ENCODE measurements at regions not wholly inside any gene's neighbourhood (a gene's known extent, or its start where the extent isn't known, plus 50 kb on each side); places are given as distances from the start of the nearest gene placed in this dataset.

DNA sequence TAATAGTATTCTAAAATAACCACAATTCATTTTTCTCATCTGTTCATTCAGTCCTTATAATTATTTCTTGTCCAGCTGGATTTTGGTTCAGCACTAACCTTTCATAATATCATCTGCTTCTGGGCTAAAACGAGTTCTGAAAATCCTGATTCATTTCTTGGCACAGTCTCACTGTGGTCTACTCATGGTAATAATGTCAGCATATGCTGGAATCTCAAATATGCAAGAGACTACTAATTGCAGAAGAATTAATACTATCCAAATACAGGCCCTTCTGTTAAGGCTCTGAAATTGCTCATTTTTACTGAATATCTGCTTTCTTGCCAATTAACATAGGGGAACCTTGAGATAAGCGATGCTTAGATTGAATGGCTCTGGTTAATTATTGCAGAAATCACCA is 597.1 kb downstream of the RPL10L start:
- Histone ChIP-seq H3K4me2 (no peak overlapping the region), H3K79me2 (ENCODE audit: insufficient read depth, low read depth) (no peaks in the 10 kb centered on the region), H2AFZ (ENCODE audit: low read depth) (no peak overlapping the region), H3K27ac (no peak overlapping the region), H3K36me3 (ENCODE audit: insufficient read depth) (no peaks in the 10 kb centered on the region), H3K4me1 (ENCODE audit: low read depth, poor library complexity, severe bottlenecking) (no peaks in the 10 kb centered on the region), H4K20me1 (ENCODE audit: insufficient read depth) (no peaks in the 10 kb centered on the region), H3K4me3 (IDR thresholded peaks at IDR 0.05; ENCODE audit: insufficient read depth, low read depth, low read length) (no peak overlapping the region), H3K27me3 (ENCODE audit: insufficient read depth, low read depth) (no peaks in the 10 kb centered on the region), H3K9ac (no peak overlapping the region)
- TF ChIP-seq, protein P1, sequence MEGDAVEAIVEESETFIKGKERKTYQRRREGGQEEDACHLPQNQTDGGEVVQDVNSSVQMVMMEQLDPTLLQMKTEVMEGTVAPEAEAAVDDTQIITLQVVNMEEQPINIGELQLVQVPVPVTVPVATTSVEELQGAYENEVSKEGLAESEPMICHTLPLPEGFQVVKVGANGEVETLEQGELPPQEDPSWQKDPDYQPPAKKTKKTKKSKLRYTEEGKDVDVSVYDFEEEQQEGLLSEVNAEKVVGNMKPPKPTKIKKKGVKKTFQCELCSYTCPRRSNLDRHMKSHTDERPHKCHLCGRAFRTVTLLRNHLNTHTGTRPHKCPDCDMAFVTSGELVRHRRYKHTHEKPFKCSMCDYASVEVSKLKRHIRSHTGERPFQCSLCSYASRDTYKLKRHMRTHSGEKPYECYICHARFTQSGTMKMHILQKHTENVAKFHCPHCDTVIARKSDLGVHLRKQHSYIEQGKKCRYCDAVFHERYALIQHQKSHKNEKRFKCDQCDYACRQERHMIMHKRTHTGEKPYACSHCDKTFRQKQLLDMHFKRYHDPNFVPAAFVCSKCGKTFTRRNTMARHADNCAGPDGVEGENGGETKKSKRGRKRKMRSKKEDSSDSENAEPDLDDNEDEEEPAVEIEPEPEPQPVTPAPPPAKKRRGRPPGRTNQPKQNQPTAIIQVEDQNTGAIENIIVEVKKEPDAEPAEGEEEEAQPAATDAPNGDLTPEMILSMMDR (conservative IDR thresholded peaks at IDR 0.05; ENCODE audit: low read depth, low read length), result no peak

DNA sequence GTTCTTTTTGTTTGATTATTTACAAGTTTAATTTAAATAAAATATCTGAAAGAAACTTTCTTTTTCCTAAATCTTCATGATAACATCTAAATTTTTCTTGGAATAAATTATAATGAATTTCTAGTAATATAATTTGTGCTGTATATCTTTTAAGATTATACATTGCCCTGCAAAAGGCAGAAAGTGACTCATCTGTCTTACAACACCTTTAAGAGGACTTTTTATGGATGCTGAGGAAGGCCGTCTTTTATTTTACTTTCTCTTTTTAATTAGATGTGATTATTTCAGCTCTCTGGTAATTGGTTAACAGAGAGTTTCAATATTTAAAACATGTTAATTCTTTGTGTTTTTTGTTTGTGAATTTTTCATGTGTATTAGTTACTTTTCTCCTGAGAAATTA is 598.4 kb downstream of the RPL10L start:
- no peaks in the 10 kb centered on the region for H3K36me3 ChIP-seq (ENCODE audit: insufficient read depth)
- no peaks in the 10 kb centered on the region for H3K27me3 ChIP-seq (ENCODE audit: insufficient read depth, low read depth)
- no peaks in the 10 kb centered on the region for H3K4me1 ChIP-seq (ENCODE audit: low read depth, poor library complexity, severe bottlenecking)
- no peak overlapping the region for H2AFZ ChIP-seq (ENCODE audit: low read depth)
- H3K9ac ChIP-seq, result no peak overlapping the region
- H4K20me1 ChIP-seq (ENCODE audit: insufficient read depth), result no peaks in the 10 kb centered on the region
- no peak overlapping the region for H3K4me3 ChIP-seq (IDR thresholded peaks at IDR 0.05; ENCODE audit: insufficient read depth, low read depth, low read length)
- no peaks in the 10 kb centered on the region for H3K79me2 ChIP-seq (ENCODE audit: insufficient read depth, low read depth)
- H3K27ac ChIP-seq, result no peak overlapping the region
- TF ChIP-seq, protein P1 (conservative IDR thresholded peaks at IDR 0.05; ENCODE audit: low read depth, low read length), result no peak
- H3K4me2 ChIP-seq, result no peak overlapping the region

DNA sequence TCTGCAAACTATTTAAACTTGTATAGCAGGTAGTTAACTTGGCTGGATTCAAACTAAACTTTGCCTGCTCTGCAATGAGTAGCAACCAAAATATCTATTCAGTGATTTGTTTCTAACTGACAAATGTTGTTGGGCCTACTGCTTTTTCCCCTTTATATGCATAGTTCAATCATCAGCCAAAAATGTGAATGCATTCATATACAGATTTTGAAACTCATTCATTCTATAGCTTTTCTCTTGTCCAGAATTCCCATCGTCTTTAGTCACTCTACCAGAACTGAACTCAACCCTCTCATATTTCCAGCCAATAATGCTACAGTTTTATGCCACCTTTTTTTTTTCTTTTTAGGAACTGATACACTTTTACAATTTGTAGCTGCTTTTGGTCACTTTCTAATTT is 599.8 kb downstream of the RPL10L start:
- no peaks in the 10 kb centered on the region for H3K79me2 ChIP-seq (ENCODE audit: insufficient read depth, low read depth)
- H3K27me3 ChIP-seq (ENCODE audit: insufficient read depth, low read depth), result no peaks in the 10 kb centered on the region
- H3K36me3 ChIP-seq (ENCODE audit: insufficient read depth), result no peaks in the 10 kb centered on the region
- no peak overlapping the region for H2AFZ ChIP-seq (ENCODE audit: low read depth)
- H3K4me3 ChIP-seq (IDR thresholded peaks at IDR 0.05; ENCODE audit: insufficient read depth, low read depth, low read length), result no peak overlapping the region
- no peak overlapping the region for H3K9ac ChIP-seq
- no peaks in the 10 kb centered on the region for H4K20me1 ChIP-seq (ENCODE audit: insufficient read depth)
- no peak overlapping the region for H3K4me2 ChIP-seq
- no peak overlapping the region for H3K27ac ChIP-seq
- TF ChIP-seq, protein P1 (conservative IDR thresholded peaks at IDR 0.05; ENCODE audit: low read depth, low read length), result no peak
- no peaks in the 10 kb centered on the region for H3K4me1 ChIP-seq (ENCODE audit: low read depth, poor library complexity, severe bottlenecking)

DNA sequence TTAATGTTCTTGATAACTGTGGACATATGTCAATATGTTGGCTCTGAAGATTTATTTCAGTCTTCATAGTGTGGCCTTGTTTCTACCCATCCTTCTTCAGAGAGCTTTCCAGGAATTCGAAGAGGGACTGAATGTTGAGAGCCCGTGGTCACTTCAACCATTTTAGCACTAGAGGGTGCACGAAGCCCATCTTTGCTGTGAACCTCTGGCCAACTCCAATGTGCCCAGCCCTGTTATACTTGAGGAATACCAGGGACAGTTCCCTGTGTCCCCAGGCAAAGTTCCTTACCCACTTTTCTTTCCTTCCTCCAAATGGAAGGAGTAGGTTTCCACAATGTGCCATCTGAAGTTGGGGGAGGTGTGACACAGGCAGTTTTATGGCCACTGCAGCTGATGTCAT is 603.5 kb downstream of the RPL10L start:
- Histone ChIP-seq H2AFZ (ENCODE audit: low read depth) (no peak overlapping the region), H3K9ac (no peak overlapping the region), H3K4me3 (IDR thresholded peaks at IDR 0.05; ENCODE audit: insufficient read depth, low read depth, low read length) (no peak overlapping the region), H3K27me3 (ENCODE audit: insufficient read depth, low read depth) (no peaks in the 10 kb centered on the region), H3K79me2 (ENCODE audit: insufficient read depth, low read depth) (no peaks in the 10 kb centered on the region), H3K27ac (no peak overlapping the region), H4K20me1 (ENCODE audit: insufficient read depth) (no peaks in the 10 kb centered on the region), H3K36me3 (ENCODE audit: insufficient read depth) (no peaks in the 10 kb centered on the region), H3K4me1 (ENCODE audit: low read depth, poor library complexity, severe bottlenecking) (no peaks in the 10 kb centered on the region), H3K4me2 (no peak overlapping the region)
- TF ChIP-seq, protein P1 (conservative IDR thresholded peaks at IDR 0.05; ENCODE audit: low read depth, low read length), result no peak

- Histone ChIP-seq H3K27ac (no peak overlapping the region), H3K36me3 (ENCODE audit: insufficient read depth) (no peaks in the 10 kb centered on the region), H3K4me2 (no peak overlapping the region), H3K9ac (no peak overlapping the region), H4K20me1 (ENCODE audit: insufficient read depth) (no peaks in the 10 kb centered on the region), H3K27me3 (ENCODE audit: insufficient read depth, low read depth) (no peaks in the 10 kb centered on the region), H3K79me2 (ENCODE audit: insufficient read depth, low read depth) (no peaks in the 10 kb centered on the region), H3K4me1 (ENCODE audit: low read depth, poor library complexity, severe bottlenecking) (no peaks in the 10 kb centered on the region), H2AFZ (ENCODE audit: low read depth) (no peak overlapping the region), H3K4me3 (IDR thresholded peaks at IDR 0.05; ENCODE audit: insufficient read depth, low read depth, low read length) (no peak overlapping the region)
- TF ChIP-seq, protein P1 (conservative IDR thresholded peaks at IDR 0.05; ENCODE audit: low read depth, low read length), result no peak
Observed at GRCh38 chr14:46036099-46036498, 615.5 kb downstream of the RPL10L start.
